GM18870 (cell line): ENCODE measurements at regions not wholly inside any gene's neighbourhood (a gene's known extent, or its start where the extent isn't known, plus 50 kb on each side); places are given as distances from the start of the nearest gene placed in this dataset.
"Not testable (repeated sequence)": the region's sequence is repeated elsewhere in the genome, so short reads cannot be mapped to it uniquely, and the experiment has no call there.

Experiments
- ATAC-seq: cut with Tn5 transposase; IDR thresholded peaks from one replicate; pipeline ENCODE4 v1.9.1; 2021; ENCODE audit warnings: moderate library complexity; ENCODE audit not compliant: unreplicated experiment

DNA sequence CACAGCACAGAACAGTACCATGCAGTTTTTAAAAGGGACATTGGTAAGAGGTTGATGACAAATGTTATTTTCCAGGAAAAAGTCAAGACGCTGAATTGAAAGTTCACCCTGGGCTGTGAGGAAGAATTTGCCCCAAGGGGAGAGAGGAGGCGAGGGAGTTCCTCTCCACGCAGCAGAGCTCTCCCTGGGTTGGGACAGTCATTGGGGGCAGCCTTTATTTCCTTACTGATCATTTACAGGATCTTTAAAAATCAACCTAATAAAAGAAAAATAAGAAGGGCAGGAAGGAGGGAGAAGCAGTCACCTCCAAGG is 49.9 kb upstream of the WNT7B start:
- no peak for ATAC-seq

DNA sequence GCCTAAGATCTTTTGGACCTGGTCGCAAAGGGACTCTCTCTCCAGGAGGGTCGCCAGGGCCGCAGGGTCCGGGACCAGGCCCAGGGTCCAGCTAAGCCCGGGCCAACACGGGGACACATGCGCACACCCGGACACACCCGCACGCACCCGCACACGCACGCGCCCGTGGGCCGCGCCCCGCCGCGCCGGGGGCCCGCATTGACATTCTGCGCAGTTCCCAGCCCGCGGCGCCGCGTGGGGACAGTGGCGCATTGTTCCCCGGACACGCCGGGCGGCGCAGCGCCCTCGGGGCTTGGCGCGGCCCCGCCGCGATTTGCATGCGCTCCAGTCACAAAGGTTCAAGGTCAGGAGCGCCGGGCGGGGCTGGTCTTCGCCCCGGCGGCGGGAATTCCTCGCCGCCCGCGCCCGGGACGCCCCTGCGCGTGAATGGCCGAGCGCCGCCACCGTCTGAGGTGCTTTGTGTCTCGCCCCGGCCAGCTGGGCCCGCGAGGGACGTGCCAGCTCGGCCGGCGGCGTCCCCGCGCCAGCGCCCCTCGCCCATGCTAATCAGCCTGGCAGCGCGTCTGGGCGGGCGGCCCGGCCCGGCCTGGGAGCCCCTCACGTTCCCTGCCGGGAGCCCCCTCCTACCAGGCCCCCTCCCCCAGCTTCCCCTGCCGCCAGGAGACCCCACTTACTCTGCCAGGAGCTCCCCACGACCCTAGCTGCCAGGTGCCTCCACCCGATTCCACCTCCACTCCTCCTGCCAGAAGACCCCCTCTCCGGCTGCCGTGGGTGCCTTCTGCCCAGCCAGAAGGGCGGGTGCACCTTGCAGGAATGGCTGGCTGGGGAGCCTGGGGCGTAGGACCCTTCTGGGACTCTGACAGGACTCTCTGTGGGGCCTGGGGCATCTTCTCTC is 50.5 kb upstream of the WNT7B start:
- ATAC-seq: no peak

DNA sequence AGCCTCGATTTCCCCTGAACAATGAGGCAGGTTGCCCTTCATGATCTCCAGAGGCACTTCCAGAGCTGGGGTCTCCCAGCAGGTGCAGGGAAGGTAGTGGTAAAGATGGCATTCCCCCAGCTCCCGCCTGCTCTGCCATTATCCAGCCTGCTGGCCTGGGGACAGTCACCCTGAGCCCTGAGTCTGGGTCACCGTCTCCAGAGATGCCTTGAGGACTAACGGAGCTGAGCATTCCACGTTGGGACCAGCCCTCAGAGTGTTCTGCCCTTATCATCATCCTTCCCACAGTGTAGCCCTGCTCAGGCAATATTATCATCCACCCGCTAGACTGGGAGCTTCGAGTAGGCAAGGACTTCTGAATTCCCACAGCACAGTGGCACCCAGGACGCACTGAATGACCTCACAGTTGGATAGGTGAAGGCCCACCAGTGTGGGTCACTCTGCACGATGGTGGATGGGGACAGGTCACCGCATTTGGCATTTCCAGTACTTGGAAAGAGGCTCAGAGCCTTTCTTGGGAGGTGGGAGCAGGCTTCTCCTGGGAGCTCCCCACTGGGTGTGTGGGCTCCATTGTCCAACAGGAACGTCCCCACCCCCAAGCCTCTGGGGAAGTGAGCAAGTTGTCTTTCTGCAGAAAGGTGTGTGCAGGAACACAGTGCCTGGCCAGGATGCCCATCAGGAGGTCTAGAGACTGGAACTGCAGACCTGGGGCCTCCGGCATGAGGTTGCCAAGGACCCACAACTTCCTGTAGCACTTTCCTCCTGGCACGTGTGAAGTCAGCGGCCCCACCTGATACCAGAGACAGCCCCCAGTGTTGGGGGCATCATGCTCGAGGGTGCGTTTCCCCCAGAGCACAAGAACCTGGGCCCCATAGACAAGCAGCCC is 51.4 kb upstream of the WNT7B start:
- ATAC-seq: no peak

DNA sequence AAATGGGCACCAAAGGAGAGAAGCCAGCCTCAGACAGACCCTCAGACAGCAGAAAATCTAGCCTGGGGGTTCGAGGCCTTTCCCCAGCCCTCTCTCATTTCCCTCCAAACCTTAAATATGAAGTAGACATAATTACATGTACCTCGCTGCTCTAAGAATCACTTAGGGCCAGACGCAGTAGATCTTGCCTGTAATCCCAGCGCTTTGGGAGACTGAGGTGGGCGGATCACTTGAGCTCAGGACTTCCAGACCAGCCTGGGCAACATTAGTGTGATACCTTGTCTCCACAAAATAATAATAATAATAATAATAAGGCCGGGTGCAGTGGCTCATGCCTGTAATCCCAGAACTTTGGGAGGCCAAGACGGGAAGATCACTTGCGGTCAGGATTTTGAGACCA is 52.1 kb upstream of the WNT7B start:
- no peak for ATAC-seq

DNA sequence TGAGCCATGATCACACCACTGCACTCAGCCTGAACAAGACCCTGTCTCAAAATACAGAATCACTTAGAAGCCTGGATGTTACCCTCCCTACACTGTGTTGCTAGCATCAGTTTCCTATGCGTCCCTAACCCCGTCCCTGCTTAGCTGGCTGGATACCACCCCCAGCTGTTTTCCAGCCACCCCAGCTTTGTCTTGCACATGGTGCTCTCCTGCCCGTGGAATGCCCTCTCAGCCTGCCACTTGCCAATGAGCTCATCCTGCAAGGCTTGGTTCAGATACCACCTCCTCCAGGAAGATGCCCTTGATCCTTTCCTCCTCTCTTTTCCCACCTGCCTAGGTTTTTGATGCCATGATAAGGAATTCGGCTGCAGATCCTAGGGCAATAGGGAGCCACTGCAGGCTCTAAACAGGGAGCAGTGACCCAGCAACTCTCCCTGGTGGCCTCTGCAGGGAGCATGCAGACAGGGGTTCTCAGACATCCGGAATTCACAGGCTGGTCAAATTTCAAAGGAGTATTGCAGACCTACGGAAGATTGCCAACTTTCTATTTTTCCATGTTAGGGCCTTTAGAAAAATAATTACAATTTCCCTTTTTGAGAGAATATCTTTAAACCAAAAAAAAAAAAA is 52.7 kb upstream of the WNT7B start:
- ATAC-seq: no peak

DNA sequence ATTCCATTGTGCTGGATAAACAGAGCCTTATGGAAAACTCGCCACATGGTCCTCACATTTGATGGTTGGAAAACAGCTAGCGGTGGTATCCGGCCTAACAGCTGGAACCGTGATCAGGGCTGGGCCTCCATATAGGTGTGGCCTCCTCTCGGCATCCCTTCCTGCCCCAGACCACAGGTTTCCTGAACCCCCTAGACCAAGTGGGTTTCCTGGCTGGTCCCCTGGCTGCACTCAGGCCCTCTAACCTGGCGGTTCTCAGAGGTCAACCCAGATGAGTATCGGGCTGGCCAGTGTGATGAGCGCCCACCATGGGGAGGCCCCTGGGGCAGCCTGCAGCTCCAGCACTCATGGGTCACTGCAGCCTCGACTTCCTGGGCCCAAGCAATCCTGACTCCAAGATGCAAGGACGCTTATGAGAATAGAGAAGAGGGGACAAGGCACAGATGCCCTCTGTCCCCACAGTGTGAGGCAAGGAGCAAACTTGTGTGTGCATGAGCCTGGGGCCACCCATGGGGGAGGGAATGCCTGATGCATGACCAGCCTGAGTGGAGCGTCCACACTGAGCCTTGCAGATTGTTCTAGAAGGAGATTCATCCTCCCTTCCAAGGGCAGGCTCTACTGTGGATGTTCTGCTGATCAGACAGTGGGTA is 53.4 kb upstream of the WNT7B start:
- ATAC-seq: no peak

DNA sequence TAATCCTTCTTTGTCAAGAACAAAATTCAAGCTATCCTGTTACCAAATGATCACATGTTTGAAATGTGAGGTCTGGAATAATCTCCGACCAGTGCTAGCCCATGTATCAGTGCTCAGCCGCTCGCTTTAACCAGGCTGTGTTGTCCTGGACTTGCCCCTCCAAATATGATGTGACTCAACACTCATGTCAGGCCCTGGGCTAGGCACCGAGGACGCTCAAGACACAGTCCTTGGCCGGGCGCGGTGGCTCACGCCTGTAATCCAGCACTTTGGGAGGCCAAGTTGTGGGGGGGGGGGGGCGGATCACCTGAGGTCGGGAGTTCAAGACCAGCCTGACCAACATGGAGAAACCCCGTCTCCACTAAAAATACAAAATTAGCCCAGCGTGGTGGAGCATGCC is 54.1 kb upstream of the WNT7B start:
- no peak for ATAC-seq

DNA sequence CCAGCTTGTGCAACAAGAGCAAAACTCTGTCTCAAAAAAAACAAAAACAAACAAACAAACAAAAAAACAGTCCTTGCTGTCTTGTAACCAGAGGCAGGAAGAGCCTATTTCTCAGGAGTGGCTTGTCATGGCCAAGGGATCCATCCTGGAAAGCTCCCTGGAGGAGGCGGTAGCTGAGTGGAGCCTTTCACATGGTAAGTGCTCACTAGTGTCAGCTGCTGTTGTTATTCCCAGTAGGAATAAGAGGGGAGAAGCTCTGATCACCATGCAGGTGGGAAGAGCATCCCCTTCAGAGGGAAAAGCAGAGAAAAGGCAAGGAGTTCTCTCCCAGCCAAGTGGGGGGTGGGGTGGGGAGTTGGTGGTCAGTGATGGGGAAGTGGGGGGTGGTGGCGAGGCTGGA is 54.6 kb upstream of the WNT7B start:
- ATAC-seq: no peak

DNA sequence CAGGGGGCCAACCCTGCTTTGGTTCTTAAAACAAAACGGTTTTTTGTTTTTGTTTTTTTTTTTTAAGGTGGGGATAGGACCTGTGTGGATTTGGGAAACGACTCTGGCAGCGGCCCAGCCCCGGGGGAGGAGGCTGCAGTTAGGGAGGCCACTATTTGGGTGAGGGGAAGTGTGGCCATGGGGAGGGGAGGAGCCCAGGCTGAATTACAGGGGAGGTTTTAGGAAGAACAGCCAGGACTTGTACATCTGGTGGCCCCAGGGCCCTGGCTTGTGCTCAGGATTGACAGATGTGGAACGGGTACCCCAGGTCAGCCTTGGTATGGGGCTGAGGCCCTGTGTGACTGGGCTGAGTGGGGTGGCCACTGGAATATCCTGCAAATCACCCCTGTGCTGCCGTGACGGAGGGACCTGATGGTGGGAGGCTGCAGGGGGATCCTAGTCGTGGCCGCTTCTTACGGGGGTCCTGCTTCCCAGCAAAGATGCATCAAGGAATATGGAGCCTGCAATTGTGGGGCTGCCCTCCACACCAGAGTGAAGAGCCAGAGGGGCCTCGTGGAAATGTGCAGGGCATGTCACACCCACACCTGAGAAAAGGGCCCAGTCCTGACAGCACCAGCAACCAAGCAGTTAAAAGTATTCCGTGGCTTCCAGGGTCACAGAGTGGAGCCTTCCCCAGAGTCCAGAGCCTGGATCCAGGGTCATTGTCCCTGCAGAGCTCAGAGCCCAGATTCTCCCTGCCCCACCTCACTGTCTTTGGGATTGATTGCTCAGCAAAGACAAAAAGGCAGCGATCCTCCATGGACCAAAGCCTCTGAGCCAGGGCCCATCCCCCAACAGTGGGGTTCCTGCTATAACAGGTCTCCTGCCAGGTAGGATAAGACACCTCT is 55.2 kb upstream of the WNT7B start:
- no peak for ATAC-seq

DNA sequence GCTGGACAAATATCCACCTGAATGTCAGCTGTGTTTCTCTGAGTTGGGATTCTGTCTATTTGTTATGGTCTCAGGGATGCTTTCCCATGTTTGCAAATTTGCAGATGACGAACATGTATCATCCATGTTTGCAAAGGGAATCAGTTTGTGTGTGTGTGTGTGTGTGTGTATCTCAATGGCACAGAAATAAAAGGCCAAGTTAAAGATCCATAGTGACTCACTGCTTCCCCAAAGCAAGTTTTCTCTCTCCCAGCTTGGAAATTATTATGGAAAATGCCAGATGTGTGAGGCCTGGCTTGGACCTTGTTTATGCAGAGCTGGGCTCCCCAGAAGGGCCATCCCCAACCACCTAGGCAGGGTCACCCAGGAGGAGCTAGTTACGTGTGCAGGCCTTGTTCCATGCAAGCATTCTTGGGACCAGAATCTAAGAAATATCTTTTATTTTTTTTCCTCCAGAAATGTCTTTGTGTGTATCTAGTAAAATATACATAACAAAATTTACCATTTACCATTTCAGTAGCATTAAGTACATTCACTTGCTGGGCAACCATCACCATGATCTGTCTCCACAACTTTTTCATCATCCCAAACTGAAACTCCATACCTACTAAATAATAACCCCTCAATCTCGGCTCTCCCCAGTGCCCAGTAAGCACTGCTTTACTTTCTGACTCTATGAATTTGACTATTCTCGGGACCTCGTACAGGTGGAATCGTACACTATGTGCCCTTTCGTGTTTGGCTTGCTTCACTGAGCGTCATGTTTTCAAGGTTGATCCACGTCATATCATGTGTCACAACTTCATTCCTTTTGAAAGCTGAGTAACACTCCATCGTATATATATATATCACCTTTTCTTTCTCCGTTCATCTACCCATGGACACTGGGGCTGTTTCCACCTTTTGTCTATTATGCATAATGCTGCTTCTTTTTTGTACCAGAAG is 56.6 kb upstream of the WNT7B start:
- no peak for ATAC-seq

DNA sequence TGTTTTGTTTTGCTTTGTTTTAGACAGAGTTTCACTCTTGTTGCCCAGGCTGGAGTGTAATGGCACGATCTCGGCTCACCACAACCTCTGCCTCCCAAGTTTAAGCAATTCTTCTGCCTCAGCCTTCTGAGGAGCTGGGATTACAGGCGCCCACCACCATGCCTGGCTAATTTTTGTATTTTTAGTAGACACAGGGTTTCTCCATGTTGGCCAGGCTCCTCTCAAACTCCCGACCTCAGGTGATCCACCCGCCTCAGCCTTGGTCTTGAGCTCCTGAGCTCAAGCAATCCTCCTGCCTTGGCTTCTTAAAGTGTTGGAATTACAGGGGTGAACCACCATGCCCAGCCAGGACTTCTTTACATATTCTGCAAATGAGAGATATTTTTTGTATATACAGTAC is 57.5 kb upstream of the WNT7B start:
- ATAC-seq: not testable (repeated sequence)

DNA sequence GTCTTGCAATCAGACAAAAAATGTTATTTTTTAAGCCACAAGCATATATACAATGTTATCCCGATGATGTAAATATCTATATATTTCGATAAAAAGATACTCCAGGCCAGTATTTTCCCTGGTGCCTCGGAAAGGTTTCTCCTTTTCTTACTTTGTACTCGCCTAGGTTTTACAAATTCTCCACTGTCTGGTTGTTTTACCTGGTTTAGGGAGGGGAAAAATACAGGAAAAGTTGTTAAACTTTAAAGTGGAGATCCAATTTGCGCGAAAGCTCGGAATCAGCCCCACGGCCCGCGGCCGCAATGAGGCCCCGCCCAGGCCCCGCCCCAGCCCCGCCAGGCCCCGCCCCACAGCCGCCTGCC is 58.4 kb upstream of the WNT7B start:
- ATAC-seq: no peak

DNA sequence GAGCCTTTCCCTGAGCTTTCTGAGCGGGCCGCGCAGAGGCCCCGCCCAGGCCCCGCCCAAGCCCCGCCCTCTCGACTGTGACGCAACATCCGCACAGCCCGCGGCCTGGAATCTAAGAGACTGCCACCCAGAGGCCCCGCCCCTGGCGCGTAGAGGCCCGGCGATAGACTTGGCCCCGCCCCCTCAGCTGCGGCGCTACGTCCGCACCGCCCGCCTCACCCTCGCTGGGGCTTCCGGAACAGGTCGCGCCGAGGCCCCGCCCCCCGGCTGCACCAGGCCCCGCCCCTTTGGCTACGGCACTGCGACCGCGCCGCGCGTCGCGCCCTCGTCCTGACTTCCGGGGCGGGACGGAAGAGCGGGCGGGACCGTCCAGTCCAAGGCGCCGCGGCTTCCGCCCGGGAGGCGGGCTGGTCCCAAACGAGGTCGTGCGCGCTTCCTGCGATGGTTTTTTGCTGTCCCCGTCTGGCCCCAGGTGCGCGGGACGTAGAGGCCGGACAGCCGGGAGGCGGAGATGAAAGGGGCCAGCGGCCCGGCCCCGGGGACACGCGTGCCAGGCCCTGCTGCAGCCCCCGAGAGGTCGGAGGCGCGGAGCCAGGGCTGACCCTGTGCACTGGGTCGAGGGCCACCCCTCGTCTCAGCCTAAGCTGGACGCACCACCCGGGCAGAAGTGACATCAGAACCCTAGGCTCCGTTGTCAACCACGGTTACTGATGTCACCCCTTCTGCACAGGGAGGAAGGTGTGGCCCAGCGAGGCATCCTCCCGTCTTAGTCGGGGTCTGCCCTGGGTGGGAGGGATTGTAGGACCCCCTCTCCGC is 59.0 kb upstream of the WNT7B start:
- peak; percentile 84 for ATAC-seq

DNA sequence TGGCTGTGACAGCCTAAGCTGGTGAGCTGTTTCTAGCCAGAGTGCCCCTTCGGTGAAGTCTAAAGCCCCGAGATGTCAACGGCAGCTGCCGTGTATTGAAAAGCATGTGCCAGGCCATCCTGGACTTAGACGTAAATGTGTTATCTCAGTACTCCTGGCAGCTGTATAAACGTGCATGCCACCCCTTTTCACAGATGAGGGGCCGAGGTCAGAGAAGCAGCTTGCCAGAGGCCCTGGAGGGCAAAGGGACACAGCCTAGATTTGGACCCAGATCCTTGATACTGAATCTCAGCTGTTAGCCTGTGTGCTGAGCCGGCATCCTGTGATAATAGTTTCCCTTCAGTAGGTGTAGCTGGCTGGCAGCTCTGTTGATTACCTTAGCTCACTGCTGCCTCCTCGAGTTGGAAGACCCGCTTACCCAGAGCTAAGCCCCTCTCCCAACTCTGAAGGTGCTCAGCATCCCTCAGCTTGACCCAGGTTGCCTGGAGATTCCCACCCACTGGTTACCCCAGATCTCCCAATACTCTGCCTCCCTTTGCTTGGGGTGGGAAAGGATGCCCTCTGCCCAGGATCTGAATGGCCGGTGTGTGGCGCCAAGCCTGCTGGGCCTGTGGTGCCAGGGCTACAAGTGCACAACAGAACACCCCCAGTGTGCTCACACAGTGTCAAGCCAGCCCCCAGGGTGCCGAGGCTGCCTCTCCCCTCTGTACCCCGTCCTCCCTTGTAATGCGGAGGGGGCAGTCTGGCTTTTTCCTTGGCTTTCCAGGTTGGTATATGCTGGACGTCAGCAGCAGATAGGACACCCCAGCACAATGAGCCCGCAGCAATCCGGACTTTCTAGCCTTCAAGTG is 59.8 kb upstream of the WNT7B start:
- ATAC-seq: no peak

DNA sequence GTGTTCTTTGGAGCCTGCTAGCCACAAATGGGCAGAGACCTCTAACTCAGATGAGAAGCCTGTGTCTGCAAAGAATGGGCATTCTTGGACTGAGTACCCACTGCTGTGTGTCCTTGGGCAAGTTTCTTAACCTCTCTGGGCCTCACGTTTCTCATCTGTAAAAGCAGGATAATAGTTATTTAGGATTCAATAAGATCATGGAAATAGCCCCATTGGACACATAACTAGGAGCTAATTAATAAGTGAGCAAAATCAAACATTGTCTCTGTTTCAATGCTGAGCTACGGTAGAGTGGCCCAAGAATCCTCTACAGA is 61.2 kb upstream of the WNT7B start:
- no peak for ATAC-seq

DNA sequence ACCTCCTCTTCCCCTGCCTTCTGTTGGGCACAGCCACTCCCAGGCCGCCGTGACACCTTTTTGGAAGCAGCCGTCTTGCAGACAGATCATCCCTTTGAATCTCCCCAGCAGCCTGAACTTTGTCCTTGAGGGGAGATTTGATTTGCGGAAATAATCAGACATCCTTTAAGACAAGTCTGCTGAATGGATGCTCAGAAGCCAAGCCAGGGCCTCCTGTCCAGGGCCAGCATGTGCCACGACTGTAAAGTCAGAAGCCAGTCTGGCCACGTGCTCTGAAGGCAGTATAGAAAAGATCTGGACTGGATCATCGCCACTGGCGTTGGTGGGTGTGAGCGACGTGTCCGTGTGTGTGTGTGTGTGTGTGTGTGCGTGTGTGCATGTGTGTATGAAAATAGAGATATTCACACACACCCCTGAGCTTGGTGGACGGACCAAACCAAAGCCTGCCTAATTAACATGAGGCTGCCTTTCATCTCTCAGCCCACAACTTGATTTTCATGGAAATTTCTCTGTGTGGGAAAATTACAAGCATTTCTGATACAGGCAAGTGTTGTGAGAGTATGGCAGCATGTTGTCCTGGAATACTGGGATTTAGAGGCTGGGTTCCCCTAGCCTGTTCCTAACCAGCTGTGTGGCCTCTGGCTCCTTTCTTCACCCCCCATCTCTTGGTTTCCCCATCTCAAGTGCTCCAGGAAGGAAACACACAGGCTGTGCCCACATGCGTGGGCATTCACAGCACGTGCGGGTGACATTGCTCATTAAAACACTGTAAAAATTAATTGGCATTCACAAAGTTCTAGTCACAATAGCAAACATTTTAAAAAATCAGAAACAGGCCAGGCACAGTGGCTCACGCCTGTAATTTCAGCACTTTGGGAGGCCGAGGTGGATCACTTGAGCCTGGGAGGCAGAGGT is 61.8 kb upstream of the WNT7B start:
- no peak for ATAC-seq

DNA sequence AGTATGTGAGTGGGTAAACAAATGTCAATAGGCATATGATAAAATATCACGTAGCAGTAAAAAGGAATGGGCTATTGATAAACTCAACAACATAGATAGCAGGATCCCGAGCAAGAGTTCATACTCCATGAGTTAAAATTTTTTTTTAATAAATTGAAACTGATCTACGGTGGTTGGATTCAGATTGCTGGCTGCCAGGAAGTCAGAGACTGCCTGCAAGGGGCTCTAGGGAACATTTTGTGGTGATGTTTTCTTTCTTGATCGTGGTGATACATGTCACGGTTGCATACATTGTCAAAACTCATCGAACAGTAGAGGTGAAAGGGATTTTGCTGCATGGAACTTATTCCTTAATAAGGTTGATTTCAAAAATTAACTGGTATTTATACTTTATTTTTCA is 62.6 kb upstream of the WNT7B start:
- ATAC-seq: no peak
